GM18519 (cell line): ENCODE measurements at regions not wholly inside any gene's neighbourhood (a gene's known extent, or its start where the extent isn't known, plus 50 kb on each side); places are given as distances from the start of the nearest gene placed in this dataset.

Source experiments
- ATAC-seq: cut with Tn5 transposase; IDR thresholded peaks from one replicate; pipeline ENCODE4 v1.9.1; 2021; ENCODE audit warnings: mild to moderate bottlenecking, moderate library complexity; ENCODE audit not compliant: unreplicated experiment, low FRiP score

DNA sequence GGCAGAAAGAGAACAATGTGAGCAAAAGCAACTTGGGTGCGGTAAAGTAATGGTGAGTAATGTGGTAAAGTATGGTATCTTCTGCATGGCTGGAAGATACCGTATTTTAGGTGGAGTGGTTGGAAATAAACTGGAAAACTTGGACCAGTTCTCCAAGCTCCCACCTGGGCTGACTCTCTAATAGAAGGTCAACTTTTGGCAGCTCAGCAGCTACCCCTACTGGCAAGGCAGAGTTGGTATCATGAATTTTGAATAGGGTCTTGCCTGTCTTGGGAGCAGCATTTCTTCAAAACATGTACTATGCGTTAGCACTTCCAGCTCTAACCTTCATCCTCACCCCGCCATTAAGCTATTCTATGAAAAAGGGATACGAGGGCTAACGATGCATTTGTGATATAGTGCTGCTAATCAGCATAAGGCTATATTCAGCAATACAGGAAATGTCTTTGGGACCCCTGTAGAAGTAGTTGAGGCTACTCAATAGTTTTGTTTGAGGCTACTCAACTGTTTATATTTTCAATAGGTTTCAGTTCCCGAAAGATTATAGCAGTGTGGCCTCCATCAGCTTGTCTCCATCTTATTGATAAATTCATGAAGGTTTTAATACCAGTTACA is 276.3 kb upstream of the FAR2 start:
- ATAC-seq = peak; percentile 46

DNA sequence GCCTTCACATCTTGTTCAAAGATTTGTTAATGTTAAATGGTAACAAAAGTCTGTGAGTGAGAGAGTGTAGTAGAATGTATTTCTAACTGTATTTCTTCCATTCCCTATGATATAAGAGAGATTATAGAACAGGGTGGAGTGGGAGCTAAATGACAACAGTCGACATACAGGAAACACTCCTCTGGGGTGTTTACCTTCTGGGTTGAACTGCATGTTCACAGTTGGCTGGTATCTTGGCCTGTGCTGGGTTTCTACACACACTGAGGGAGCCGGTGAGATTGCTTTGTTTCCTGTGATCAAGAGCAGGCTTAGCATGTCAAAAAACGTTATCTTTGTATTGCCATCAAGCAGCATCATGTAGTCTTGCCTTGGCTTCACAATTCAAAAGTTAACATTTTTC is 274.3 kb upstream of the FAR2 start:
- ATAC-seq = no peak

DNA sequence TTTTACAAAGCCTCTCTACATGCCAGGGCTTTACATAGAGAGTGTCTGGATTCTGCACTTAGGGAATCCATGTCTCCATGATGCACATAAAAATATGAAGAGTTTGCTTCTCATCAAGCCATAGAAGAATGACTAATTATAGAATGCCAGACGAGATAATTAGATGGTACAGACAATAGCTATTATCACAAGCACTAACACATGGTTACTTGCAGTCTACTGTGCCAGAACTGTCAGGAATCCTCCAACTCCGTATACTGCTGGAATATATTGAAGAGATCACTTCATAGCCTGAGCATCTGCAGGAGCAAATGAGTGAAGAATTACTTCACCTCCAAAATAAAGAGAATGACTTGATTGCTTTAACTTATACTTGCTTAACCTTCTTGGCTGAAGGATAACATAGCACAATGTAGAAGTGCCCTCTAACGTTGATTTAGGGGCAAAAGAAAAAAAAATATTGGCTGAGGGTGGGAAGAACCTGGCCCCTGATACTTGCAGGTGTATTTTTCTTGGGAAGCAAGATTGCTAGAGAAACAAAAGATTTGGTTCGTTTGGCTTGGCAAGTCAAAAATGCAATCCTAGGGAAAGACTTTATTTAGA is 272.8 kb upstream of the FAR2 start:
- no peak for ATAC-seq

DNA sequence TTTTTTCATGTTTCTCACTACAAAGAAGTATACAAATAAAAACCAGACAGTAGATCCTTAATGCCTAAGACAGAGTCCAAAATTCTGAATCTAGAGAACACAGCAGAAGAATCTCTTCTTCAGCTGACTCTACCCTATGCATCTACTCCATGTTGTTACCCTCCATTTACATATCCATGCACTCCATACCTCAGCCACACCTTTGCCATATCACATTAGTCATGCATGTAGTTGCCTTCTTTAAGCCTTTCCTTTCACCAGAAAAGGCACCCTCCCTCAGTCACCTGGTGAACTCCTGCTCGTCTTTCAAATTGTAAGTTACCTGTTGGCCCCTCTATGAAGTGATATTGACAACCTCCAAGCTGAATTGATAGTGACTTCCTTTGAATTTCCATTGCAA is 271.2 kb upstream of the FAR2 start:
- ATAC-seq = no peak

DNA sequence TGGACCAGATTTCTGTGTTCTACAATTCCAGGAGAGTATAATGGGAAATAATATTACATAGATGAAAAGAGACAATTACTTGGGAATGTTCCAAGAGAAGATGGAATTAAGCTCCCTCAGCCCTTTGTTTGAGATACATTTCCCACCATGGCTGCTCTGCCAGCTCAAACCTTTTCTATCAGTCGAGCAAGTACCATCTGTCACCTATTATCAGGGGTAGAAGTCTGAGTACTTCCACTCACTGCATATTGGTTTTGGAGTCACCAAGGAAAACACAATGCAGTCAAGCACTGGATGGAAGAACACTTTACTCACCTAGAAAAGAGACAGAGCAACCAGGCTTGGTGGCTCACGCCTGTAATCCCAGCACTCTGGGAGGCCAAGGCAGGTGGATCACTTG is 270.4 kb upstream of the FAR2 start:
- no peak for ATAC-seq

DNA sequence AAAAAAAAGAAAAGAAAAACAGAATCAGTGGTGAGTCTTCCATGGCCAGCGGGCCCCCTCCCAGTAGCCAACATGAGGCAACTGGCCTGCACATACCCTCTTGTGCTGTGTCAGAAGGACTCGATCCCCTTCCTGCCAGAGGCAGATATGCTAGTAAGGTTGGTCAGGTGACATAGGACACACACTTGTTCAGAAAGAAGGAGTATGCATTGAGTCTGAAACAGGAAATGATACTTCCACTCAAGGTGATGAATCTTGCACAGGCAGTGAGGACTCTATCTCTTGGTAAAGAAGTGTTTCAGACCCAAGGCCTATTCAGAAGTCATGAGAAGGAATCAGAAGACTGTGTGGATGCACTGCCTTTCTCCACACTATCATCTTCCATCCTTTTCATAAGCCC is 269.7 kb upstream of the FAR2 start:
- ATAC-seq = peak; percentile 96

DNA sequence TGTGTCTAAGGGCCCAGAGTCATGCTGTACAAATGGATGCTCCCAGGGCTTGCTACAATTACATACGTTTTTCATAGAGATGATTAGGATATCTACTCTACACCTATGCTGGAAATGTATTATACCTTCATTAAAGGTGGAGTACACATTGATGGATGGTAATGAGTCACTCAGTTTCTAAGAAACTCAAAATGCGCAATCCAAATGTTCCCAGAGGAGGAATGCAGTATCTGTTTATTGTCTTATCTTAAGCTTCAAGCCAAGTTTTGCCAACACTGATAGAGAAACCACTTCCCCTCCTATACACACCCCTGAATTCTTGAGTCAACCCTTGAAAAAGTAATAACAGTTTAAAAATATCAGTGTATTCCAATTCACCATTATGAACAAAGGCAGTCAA is 266.6 kb upstream of the FAR2 start:
- ATAC-seq = no peak

DNA sequence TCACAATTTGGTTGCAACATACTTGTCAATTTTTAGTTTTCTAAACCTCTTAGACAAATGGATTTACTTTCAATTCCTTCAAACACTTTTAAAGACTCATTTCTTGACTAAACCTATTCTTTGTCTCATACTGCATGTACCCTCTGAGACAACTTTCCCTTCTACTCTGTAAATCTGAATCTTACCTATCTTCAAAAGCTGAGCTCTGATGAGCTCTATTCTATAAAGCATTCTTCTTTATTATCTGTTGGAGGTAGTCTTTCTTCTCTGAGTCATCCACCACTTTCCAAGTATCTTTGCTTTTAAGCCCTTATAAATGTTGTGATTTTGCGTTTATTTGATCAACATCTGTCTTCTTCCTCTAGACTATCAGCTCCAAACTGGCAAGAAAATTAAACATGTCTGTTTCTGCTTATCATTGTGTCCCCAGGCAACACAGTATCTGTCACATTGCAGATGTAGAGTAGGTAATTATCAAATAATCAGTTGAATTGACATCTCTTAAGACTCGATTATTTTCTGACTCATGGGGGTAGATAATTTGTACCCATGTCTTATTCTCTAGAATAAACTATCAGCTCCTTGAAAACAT is 265.6 kb upstream of the FAR2 start:
- ATAC-seq = no peak

DNA sequence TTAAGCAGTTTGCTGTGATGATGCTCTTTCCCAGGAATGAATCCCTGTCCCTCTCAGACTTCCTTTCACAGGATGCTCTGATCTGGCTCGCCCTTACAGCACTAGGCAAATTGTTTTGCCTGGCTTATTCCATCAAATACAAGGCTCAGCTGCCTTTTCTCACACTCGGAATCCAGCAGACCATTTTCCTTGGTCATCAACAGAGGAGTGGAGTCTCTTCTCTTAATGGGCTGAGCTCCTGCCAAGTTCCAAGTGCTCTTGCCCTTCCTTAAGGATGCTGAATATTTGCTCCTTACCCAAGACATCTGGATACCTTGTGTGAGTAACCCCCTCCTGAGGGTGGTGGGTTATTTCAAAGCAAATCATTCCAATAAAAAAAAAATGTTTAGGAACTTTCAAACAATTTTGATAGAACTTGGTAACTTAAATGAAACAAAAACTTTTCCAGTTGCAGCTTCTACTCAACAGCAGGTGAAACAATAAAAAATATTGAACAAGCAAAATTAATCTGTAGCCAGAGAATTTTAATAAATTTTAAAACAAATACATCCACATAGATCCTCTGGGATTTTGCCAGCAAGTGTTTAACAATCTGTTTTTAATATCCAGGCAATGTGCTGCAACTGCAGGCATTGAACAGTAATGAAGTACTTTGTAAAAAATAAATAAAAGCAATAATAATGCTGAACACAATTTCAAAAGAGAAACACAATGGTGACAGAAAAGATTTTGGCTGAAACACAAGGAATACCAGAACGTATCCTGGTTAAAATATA is 264.0 kb upstream of the FAR2 start:
- no peak for ATAC-seq

DNA sequence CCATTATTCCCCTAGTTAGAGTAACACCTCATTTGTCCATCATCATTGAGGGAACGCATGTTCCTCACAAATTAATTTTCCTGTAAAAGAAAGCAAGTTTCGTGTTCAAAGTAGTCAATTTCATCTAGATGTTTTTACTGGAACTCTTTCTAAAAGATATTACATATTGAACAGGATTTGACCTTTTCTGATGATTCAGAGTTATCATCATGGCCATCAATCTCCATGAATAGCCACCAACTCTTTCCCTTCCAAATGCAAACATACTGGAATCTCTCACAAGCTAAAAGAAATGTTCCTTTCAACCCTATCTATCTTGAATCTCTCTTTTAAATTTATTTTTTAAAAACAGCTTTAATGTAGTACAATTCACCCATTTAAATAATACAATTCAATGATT is 263.1 kb upstream of the FAR2 start:
- ATAC-seq = no peak

DNA sequence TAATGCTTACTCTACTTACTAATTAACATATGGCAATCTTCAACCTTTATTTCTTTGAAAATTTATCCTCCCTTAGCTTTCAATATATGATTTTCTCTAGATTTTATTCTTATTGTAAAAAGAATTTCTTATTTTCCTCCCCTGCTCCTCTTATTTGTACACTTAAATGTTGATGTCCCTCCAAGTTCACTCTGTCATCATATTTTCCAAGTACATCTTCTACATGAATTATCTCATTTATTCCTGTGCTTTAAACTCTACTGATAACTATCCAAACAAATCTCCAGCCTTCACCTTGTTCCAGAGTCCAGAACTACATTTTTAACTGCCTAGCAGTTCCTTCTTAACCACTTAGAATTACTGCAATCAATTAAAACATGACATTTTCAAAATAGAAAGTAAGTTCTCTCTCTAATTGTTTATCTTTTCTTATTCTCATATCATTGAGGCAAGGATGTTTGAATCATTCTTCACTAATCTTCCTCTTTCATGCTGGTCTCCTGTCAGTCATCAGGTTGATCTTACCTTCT is 261.6 kb upstream of the FAR2 start:
- ATAC-seq = no peak

DNA sequence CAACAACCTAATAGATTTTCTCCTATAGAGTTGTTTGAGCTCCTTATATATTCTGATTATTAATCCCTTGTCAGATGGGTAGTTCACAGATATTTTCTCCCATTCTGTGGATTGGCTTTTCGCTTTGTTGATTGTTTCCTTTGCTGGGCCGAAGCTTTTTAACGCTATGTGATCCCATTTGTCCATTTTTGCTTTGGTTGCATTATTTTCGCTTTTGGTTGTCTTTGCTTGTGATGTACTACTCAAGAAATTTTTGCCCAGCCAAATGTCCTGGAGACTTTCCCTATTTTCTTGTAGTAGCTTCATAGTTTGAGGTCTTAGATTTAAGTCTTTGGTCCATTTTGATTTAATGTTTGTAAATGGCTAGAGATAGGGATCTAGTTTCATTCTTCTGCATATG is 258.4 kb upstream of the FAR2 start:
- ATAC-seq = no peak

DNA sequence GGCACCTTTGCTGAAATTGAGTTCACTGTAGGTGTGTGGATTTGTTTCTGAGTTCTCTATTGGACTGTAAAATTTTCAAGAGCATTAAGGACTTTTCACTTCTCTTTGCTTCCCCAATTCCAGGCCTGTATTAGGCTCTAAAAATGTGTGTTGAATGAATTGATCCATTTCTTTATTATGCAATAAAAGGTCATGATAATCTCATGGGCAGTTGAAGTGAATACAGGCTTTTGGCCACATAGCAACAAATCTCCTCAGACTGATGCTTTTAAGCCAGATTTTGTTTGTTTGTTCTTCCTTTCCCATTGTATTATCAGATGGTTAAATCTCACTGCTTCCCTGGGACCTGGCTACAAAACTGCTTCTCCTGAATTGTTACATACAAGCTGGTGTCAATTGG is 258.0 kb upstream of the FAR2 start:
- no peak for ATAC-seq

DNA sequence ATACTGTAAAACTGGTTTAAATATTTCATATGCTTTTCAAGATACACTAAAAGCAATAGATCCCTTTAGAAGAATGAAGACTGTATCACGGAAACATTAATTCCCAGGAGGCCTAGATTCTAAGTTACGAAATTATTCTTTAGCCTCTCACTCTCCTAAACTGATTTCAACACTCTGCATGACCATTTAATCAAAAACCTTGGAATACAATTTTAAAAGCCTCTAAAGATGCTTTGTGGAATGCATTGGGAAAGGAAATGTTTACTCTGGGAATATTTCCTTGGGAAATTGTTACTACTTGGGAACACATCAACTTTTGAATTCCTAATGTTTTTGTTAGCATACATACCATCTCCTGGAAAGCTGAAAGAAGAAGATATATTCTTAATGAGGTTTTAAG is 255.7 kb upstream of the FAR2 start:
- ATAC-seq = no peak

DNA sequence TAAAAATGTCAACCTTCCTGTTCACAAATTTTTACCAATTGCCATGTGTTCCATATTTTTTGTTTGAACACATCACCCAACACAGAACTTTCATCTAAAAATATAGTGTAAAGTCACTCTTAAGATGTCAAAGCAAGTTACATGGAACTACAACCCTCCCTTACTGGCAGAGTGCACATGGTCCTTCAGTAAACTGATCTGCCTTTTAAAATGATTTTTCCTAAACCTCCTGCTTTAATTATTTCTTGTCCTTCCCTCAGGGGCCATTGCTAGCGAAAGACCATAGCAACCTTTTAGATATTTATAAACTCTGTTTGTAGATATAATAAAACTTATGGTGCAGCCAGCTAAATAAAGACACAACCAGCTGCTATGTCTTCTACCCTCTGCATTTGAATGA is 255.2 kb upstream of the FAR2 start:
- no peak for ATAC-seq

DNA sequence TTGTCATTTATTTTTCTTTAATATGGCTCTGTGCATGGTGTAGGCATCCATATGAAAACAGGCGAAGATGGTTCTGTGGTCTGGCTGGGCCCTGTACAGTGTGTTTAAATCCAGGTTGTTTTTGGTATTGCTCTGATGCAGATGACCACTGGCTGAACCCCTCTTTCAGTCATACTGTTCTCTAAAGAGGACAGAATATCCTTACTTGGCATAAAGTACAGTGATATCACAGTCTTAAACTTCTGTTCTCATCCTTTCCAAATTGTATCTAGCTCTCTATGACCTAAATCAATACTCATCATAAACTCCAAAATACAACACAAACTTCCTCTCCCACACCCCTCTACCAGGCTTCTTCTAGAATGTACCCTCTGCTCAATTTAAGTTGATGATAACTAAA is 252.7 kb upstream of the FAR2 start:
- no peak for ATAC-seq

DNA sequence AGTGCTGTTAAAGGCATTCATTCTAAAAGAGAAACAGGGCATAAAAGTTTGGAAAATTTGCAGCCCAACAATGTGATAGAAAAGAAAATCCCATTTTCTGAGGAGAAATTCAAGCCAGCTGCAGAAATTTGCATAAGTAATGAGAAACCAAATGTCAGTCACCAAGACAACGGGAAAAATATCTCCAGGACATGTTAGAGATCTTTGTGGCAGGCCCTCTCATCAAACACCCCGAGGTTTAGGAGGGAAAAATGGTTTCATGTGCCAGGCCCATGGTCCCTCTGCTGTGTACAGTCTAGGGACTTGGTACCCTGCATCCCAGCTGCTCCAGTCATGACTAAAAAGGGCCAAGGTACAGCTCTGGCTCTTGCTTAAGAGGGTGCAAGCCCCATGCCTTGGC is 251.0 kb upstream of the FAR2 start:
- no peak for ATAC-seq

DNA sequence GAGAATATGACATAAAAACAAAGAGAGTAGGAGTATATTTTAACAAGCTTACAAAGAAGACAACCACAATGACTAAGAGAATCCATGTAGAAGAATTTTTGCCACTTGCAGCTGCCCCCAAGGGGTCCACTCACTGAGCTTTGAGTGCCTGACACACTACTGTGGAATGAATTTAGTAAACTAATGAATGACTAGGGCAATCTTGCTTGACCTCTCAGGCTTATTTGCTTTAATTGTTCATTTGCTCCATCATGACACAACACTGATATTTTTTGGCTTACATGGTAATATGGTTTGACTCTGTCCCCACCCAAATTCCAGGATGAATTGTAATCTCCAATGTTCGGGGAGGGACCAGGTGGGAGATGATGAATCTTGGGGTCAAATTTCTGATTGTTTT is 249.1 kb upstream of the FAR2 start:
- ATAC-seq = no peak

DNA sequence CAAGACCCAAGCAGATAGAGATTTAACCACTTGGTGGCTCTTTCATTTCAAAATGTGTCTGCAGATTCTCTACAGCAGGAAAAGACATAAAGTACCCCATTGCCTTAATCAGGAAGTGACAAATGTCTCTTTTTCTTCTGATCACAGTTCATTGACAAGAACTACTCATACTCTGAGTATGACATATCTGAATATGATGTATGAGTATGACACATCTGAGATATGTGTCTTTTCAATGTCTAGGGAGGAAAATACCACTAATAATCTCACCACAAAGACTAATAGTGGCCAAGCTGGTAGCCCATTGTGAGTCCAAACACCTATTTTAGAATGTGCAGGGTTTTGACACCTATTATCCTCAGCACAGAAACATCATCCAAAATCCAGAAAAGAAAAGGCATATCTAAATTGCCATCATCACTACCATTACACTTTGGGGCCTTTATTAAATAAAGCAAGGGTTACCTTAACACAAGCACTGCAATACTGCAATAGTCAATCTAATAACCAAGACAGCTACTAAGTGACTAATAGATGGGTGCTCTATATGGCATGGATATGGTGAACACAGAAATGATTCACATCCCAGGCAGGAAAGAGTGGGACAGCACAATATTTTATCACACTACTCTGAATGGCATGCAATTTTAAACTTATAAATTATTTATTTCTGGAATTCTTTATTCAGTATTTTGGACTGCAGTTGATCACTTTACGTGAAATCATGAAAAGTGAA is 243.7 kb upstream of the FAR2 start:
- no peak for ATAC-seq

DNA sequence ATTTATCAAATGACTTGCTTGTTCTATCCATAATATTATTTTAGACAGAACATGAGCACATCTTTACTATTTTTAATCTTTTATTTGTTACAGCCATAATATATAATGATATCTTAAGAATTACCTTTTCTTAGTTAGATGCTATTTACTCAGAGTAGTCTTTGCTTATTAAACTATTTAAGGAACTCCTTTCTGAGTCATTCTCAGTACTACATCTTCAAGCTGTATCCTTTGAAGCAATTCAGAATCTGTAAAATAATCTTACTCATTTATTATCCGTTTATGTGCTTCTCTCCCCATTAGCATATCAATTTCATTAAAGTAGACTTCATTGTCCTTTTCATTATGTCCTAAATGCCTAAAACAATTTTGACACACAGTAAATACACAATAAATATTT is 240.4 kb upstream of the FAR2 start:
- ATAC-seq = no peak

DNA sequence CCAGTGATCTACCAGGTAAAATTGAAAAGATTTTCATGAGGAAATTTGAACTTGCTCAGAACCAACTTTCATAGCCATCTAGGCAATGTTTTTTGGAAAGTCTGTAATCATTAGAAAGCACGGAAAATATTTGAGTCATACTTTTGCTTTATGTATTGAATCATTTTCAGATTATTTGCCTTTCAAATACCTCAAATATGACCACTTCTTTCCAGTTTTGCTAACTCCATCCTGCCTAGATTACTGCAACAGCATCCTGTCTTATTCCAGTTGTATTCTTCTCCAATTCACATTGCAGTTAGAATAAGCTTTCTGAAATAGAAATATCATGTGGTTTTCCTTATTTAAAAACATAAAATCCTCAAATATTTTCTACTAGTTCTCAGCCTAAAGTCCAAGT is 239.8 kb upstream of the FAR2 start:
- no peak for ATAC-seq
